ENCODE measurements at regions not wholly inside any gene's neighbourhood (a gene's known extent, or its start where the extent isn't known, plus 50 kb on each side); places are given as distances from the start of the nearest gene placed in this dataset.

DNA sequence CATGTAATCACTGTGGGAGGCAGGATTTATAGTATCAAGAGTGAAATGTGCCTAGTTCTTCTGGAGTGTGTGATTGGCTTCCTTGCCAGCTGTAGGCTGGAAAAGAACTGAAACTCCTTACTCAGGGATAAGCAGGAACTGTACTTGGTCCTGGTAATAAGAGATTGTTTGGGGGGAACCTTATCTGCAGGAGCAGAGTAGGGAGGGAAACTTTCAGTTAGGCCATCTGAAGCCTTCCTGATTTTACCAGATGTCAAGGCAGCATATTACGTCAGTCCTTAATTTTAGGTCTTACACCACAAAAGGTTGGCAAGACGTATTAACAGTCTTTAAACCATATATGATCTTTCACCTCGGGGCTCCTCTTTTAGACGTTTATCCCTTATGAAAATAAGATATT lies 231.5 kb upstream of the FMR1 start:
- TF ChIP-seq, protein P1, sequence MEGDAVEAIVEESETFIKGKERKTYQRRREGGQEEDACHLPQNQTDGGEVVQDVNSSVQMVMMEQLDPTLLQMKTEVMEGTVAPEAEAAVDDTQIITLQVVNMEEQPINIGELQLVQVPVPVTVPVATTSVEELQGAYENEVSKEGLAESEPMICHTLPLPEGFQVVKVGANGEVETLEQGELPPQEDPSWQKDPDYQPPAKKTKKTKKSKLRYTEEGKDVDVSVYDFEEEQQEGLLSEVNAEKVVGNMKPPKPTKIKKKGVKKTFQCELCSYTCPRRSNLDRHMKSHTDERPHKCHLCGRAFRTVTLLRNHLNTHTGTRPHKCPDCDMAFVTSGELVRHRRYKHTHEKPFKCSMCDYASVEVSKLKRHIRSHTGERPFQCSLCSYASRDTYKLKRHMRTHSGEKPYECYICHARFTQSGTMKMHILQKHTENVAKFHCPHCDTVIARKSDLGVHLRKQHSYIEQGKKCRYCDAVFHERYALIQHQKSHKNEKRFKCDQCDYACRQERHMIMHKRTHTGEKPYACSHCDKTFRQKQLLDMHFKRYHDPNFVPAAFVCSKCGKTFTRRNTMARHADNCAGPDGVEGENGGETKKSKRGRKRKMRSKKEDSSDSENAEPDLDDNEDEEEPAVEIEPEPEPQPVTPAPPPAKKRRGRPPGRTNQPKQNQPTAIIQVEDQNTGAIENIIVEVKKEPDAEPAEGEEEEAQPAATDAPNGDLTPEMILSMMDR (IDR thresholded peaks at IDR 0.05; ENCODE audit: unreplicated experiment) = no peak
- peaks cover 2% of the 10 kb centered on the region for H3K9me3 Mint-ChIP-seq (ENCODE audit: low read depth, unreplicated experiment)
- no peaks in the 10 kb centered on the region for H3K36me3 Mint-ChIP-seq (ENCODE audit: insufficient read depth, unreplicated experiment)
- DNase-seq = no peak
- CTCF ChIA-PET = no interaction called here
- intact Hi-C loops (cut with micrococcal nuclease; ENCODE audit: unreplicated experiment) = no loop called here
- no peak overlapping the region for H3K4me3 Mint-ChIP-seq (ENCODE audit: low read depth, unreplicated experiment)
- BruUV-seq (replicated peaks) = no TSS peak
- H3K27ac Mint-ChIP-seq (ENCODE audit: unreplicated experiment) = no peak overlapping the region
- no peaks in the 10 kb centered on the region for H3K27me3 Mint-ChIP-seq (ENCODE audit: unreplicated experiment)
- H3K4me1 Mint-ChIP-seq (ENCODE audit: low read depth, unreplicated experiment) = no peaks in the 10 kb centered on the region

DNA sequence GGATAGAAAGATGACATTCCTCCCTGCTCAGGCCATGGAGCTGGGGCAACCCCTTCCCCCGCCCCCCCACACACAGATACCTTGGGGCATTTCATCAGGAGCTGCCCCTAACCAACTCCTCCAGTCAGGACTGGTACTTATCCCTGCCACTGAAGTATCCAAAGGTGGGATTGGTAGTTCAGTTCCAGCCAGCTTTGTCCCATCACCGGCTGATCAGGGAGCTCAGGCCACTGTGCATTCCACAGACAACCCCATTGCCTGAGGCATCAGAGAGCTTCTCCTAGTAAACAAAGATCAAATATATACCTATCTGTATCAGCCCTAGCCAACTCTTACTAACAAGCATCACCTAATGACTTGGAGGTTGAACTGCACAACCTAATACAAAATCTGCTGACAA lies 218.2 kb upstream of the FMR1 start:
- H3K4me3 Mint-ChIP-seq (ENCODE audit: low read depth, unreplicated experiment) = no peak overlapping the region
- CTCF ChIA-PET = no interaction called here
- no peaks in the 10 kb centered on the region for H3K4me1 Mint-ChIP-seq (ENCODE audit: low read depth, unreplicated experiment)
- H3K27me3 Mint-ChIP-seq (ENCODE audit: unreplicated experiment) = no peaks in the 10 kb centered on the region
- BruUV-seq (replicated peaks) = no TSS peak
- DNase-seq = no peak
- intact Hi-C loops (cut with micrococcal nuclease; ENCODE audit: unreplicated experiment) = no loop called here
- no peaks in the 10 kb centered on the region for H3K36me3 Mint-ChIP-seq (ENCODE audit: insufficient read depth, unreplicated experiment)
- TF ChIP-seq, protein P1 (IDR thresholded peaks at IDR 0.05; ENCODE audit: unreplicated experiment) = no peak
- H3K9me3 Mint-ChIP-seq (ENCODE audit: low read depth, unreplicated experiment) = peaks cover 15% of the 10 kb centered on the region
- H3K27ac Mint-ChIP-seq (ENCODE audit: unreplicated experiment) = no peak overlapping the region

DNA sequence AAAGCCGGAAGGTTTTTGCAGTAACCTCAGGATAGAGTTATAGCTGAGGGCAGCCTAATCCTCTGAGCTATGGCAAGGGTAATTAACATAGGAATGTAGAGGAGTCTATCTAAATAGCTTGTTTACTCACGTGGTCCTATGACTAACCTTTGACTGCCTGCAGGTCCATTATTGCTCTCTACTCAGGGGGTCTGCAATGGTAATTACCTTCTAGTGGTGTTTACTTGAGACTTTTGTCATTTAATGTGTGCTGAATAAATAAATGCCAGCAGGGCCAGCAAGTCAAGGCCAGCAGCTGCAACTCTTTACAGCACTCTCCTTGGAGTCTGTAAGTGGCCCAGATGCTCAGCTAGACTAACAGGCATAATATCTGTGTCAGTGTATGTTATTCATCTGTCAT lies 212.7 kb upstream of the FMR1 start:
- Mint-ChIP-seq H3K27me3 (ENCODE audit: unreplicated experiment) (no peaks in the 10 kb centered on the region), H3K27ac (ENCODE audit: unreplicated experiment) (no peak overlapping the region), H3K36me3 (ENCODE audit: insufficient read depth, unreplicated experiment) (no peaks in the 10 kb centered on the region), H3K9me3 (ENCODE audit: low read depth, unreplicated experiment) (peaks cover 10% of the 10 kb centered on the region), H3K4me1 (ENCODE audit: low read depth, unreplicated experiment) (no peaks in the 10 kb centered on the region), H3K4me3 (ENCODE audit: low read depth, unreplicated experiment) (no peak overlapping the region)
- no TSS peak for BruUV-seq (replicated peaks)
- intact Hi-C loops (cut with micrococcal nuclease; ENCODE audit: unreplicated experiment) = no loop called here
- TF ChIP-seq, protein P1 (IDR thresholded peaks at IDR 0.05; ENCODE audit: unreplicated experiment) = no peak
- CTCF ChIA-PET = no interaction called here
- DNase-seq = no peak

DNA sequence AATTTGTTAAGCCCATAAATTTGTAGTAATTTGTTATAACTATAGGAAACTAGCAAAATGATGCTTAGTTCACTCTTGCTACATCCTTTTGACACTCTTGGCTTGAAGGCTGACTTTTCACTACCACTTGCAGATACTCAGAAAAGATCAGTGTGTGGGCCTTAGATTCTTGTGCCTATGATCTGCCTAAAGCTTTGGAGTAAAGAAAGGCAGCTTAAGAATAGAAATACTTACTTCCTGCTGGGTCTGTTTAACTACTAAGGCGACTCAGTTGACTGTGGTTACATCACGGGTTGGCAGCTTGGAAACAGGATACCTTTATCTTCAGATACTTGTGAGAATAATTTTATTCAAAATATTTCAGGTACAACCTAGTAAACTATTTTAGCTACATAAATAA lies 201.4 kb upstream of the FMR1 start:
- intact Hi-C loops (cut with micrococcal nuclease; ENCODE audit: unreplicated experiment) = no loop called here
- no peaks in the 10 kb centered on the region for H3K4me1 Mint-ChIP-seq (ENCODE audit: low read depth, unreplicated experiment)
- no TSS peak for BruUV-seq (replicated peaks)
- H3K27ac Mint-ChIP-seq (ENCODE audit: unreplicated experiment) = no peak overlapping the region
- DNase-seq = no peak
- CTCF ChIA-PET = no interaction called here
- no peaks in the 10 kb centered on the region for H3K9me3 Mint-ChIP-seq (ENCODE audit: low read depth, unreplicated experiment)
- H3K27me3 Mint-ChIP-seq (ENCODE audit: unreplicated experiment) = no peaks in the 10 kb centered on the region
- no peak overlapping the region for H3K4me3 Mint-ChIP-seq (ENCODE audit: low read depth, unreplicated experiment)
- TF ChIP-seq, protein P1 (IDR thresholded peaks at IDR 0.05; ENCODE audit: unreplicated experiment) = no peak
- H3K36me3 Mint-ChIP-seq (ENCODE audit: insufficient read depth, unreplicated experiment) = no peaks in the 10 kb centered on the region

DNA sequence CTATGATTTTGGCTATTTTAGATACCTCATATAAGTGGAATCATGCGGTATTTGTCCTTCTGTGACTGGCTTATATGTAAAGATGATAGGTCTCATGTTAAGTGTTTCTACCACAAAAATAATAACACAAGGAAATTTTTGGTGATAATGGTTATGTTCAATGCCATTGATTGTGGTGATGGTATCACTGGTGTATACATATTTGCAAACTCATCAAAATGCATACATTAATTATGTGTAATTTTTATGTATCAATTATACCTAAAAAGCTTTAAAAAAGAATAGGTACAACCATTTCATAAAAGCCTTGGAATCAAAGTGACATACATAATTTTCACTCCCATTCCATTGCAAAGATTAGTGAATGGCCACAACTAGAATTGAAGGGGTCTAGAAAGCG lies 178.3 kb upstream of the FMR1 start:
- Mint-ChIP-seq H3K4me1 (ENCODE audit: low read depth, unreplicated experiment) (no peaks in the 10 kb centered on the region), H3K36me3 (ENCODE audit: insufficient read depth, unreplicated experiment) (no peaks in the 10 kb centered on the region), H3K4me3 (ENCODE audit: low read depth, unreplicated experiment) (no peak overlapping the region), H3K27ac (ENCODE audit: unreplicated experiment) (no peak overlapping the region), H3K9me3 (ENCODE audit: low read depth, unreplicated experiment) (peaks cover 12% of the 10 kb centered on the region), H3K27me3 (ENCODE audit: unreplicated experiment) (no peaks in the 10 kb centered on the region)
- DNase-seq = no peak
- intact Hi-C loops (cut with micrococcal nuclease; ENCODE audit: unreplicated experiment) = no loop called here
- BruUV-seq (replicated peaks) = no TSS peak
- TF ChIP-seq, protein P1 (IDR thresholded peaks at IDR 0.05; ENCODE audit: unreplicated experiment) = no peak
- CTCF ChIA-PET = no interaction called here
